ENCODE measurements at regions not wholly inside any gene's neighbourhood (a gene's known extent, or its start where the extent isn't known, plus 50 kb on each side); places are given as distances from the start of the nearest gene placed in this dataset.

GRCh38 chr4:111216791-111217190, 593.9 kb upstream of the PITX2 start:
- no peaks in the 10 kb centered on the region for H3K36me3 ChIP-seq (ENCODE audit: control insufficient read depth in 3 of 3, insufficient read depth in 3 of 3, low read length in 3 of 3)
- H3K4me3 ChIP-seq (ENCODE audit: low read length in 3 of 3), result no peak overlapping the region
- H3K9me3 ChIP-seq (ENCODE audit: control insufficient read depth in 3 of 3, low read length in 3 of 3), result no peaks in the 10 kb centered on the region
- peaks cover 0 to 4% (median 0%) of the 10 kb centered on the region in 3 donors for H3K4me1 ChIP-seq (ENCODE audit: control insufficient read depth in 3 of 3, insufficient read depth in 3 of 3, low read length in 3 of 3)
- H3K9ac ChIP-seq (ENCODE audit: low read depth in 1 of 3, low read length in 3 of 3), result no peak overlapping the region
- H3K27ac ChIP-seq (ENCODE audit: low read depth, low read length), result no peak overlapping the region
- H3K27me3 ChIP-seq (ENCODE audit: control insufficient read depth in 3 of 3, insufficient read depth in 3 of 3, low read length in 3 of 3), result no peaks in the 10 kb centered on the region

GRCh38 chr4:111221371-111221770, 598.5 kb upstream of the PITX2 start:
- Histone ChIP-seq H3K4me1 (ENCODE audit: control insufficient read depth in 3 of 3, insufficient read depth in 3 of 3, low read length in 3 of 3) (no peaks in the 10 kb centered on the region), H3K27me3 (ENCODE audit: control insufficient read depth in 3 of 3, insufficient read depth in 3 of 3, low read length in 3 of 3) (no peaks in the 10 kb centered on the region), H3K4me3 (ENCODE audit: low read length in 3 of 3) (no peak overlapping the region), H3K9me3 (ENCODE audit: control insufficient read depth in 3 of 3, low read length in 3 of 3) (no peaks in the 10 kb centered on the region), H3K9ac (ENCODE audit: low read depth in 1 of 3, low read length in 3 of 3) (no peak overlapping the region), H3K36me3 (ENCODE audit: control insufficient read depth in 3 of 3, insufficient read depth in 3 of 3, low read length in 3 of 3) (no peaks in the 10 kb centered on the region), H3K27ac (ENCODE audit: low read depth, low read length) (no peak overlapping the region)

- H3K27me3 ChIP-seq (ENCODE audit: control insufficient read depth in 3 of 3, insufficient read depth in 3 of 3, low read length in 3 of 3), result no peaks in the 10 kb centered on the region
- no peaks in the 10 kb centered on the region for H3K36me3 ChIP-seq (ENCODE audit: control insufficient read depth in 3 of 3, insufficient read depth in 3 of 3, low read length in 3 of 3)
Observed at GRCh38 chr4:111228396-111228795, 605.5 kb upstream of the PITX2 start.

GRCh38 chr4:111228874-111229273, 606.0 kb upstream of the PITX2 start:
- Histone ChIP-seq H3K27ac (ENCODE audit: low read depth, low read length) (no peak overlapping the region), H3K9ac (ENCODE audit: low read depth in 1 of 3, low read length in 3 of 3) (no peak overlapping the region), H3K9me3 (ENCODE audit: control insufficient read depth in 3 of 3, low read length in 3 of 3) (no peaks in the 10 kb centered on the region), H3K27me3 (ENCODE audit: control insufficient read depth in 3 of 3, insufficient read depth in 3 of 3, low read length in 3 of 3) (no peaks in the 10 kb centered on the region), H3K4me1 (ENCODE audit: control insufficient read depth in 3 of 3, insufficient read depth in 3 of 3, low read length in 3 of 3) (no peaks in the 10 kb centered on the region), H3K4me3 (ENCODE audit: low read length in 3 of 3) (no peak overlapping the region), H3K36me3 (ENCODE audit: control insufficient read depth in 3 of 3, insufficient read depth in 3 of 3, low read length in 3 of 3) (no peaks in the 10 kb centered on the region)

More at GRCh38 chr4:111228396-111228795, 605.5 kb upstream of the PITX2 start:
- no peaks in the 10 kb centered on the region for H3K4me1 ChIP-seq (ENCODE audit: control insufficient read depth in 3 of 3, insufficient read depth in 3 of 3, low read length in 3 of 3)
- no peak overlapping the region for H3K4me3 ChIP-seq (ENCODE audit: low read length in 3 of 3)
- no peak overlapping the region for H3K27ac ChIP-seq (ENCODE audit: low read depth, low read length)
- H3K9ac ChIP-seq (ENCODE audit: low read depth in 1 of 3, low read length in 3 of 3), result no peak overlapping the region
- no peaks in the 10 kb centered on the region for H3K9me3 ChIP-seq (ENCODE audit: control insufficient read depth in 3 of 3, low read length in 3 of 3)

- Histone ChIP-seq H3K4me1 (ENCODE audit: control insufficient read depth in 3 of 3, insufficient read depth in 3 of 3, low read length in 3 of 3) (no peaks in the 10 kb centered on the region), H3K36me3 (ENCODE audit: control insufficient read depth in 3 of 3, insufficient read depth in 3 of 3, low read length in 3 of 3) (no peaks in the 10 kb centered on the region), H3K9me3 (ENCODE audit: control insufficient read depth in 3 of 3, low read length in 3 of 3) (no peaks in the 10 kb centered on the region), H3K4me3 (ENCODE audit: low read length in 3 of 3) (no peak overlapping the region), H3K9ac (ENCODE audit: low read depth in 1 of 3, low read length in 3 of 3) (no peak overlapping the region), H3K27me3 (ENCODE audit: control insufficient read depth in 3 of 3, insufficient read depth in 3 of 3, low read length in 3 of 3) (no peaks in the 10 kb centered on the region), H3K27ac (ENCODE audit: low read depth, low read length) (no peak overlapping the region)
Observed at GRCh38 chr4:111230265-111230664, 607.4 kb upstream of the PITX2 start.

- H3K27ac ChIP-seq (ENCODE audit: low read depth, low read length), result no peak overlapping the region
- no peaks in the 10 kb centered on the region for H3K27me3 ChIP-seq (ENCODE audit: control insufficient read depth in 3 of 3, insufficient read depth in 3 of 3, low read length in 3 of 3)
- no peaks in the 10 kb centered on the region for H3K4me1 ChIP-seq (ENCODE audit: control insufficient read depth in 3 of 3, insufficient read depth in 3 of 3, low read length in 3 of 3)
- no peaks in the 10 kb centered on the region for H3K36me3 ChIP-seq (ENCODE audit: control insufficient read depth in 3 of 3, insufficient read depth in 3 of 3, low read length in 3 of 3)
- no peak overlapping the region for H3K9ac ChIP-seq (ENCODE audit: low read depth in 1 of 3, low read length in 3 of 3)
- H3K4me3 ChIP-seq (ENCODE audit: low read length in 3 of 3), result no peak overlapping the region
- H3K9me3 ChIP-seq (ENCODE audit: control insufficient read depth in 3 of 3, low read length in 3 of 3), result no peaks in the 10 kb centered on the region
Observed at GRCh38 chr4:111231281-111231680, 608.4 kb upstream of the PITX2 start.

- no peaks in the 10 kb centered on the region for H3K9me3 ChIP-seq (ENCODE audit: control insufficient read depth in 3 of 3, low read length in 3 of 3)
- H3K9ac ChIP-seq (ENCODE audit: low read depth in 1 of 3, low read length in 3 of 3), result no peak overlapping the region
- H3K4me3 ChIP-seq (ENCODE audit: low read length in 3 of 3), result no peak overlapping the region
- no peaks in the 10 kb centered on the region for H3K36me3 ChIP-seq (ENCODE audit: control insufficient read depth in 3 of 3, insufficient read depth in 3 of 3, low read length in 3 of 3)
- no peaks in the 10 kb centered on the region for H3K4me1 ChIP-seq (ENCODE audit: control insufficient read depth in 3 of 3, insufficient read depth in 3 of 3, low read length in 3 of 3)
- H3K27me3 ChIP-seq (ENCODE audit: control insufficient read depth in 3 of 3, insufficient read depth in 3 of 3, low read length in 3 of 3), result no peaks in the 10 kb centered on the region
- H3K27ac ChIP-seq (ENCODE audit: low read depth, low read length), result no peak overlapping the region
Observed at GRCh38 chr4:111234939-111235338, 612.1 kb upstream of the PITX2 start.

- H3K36me3 ChIP-seq (ENCODE audit: control insufficient read depth in 3 of 3, insufficient read depth in 3 of 3, low read length in 3 of 3), result no peaks in the 10 kb centered on the region
- no peak overlapping the region for H3K4me3 ChIP-seq (ENCODE audit: low read length in 3 of 3)
- H3K4me1 ChIP-seq (ENCODE audit: control insufficient read depth in 3 of 3, insufficient read depth in 3 of 3, low read length in 3 of 3), result peaks cover 0 to 7% (median 4%) of the 10 kb centered on the region in 3 donors
- no peak overlapping the region for H3K27ac ChIP-seq (ENCODE audit: low read depth, low read length)
- H3K9me3 ChIP-seq (ENCODE audit: control insufficient read depth in 3 of 3, low read length in 3 of 3), result no peaks in the 10 kb centered on the region
- no peaks in the 10 kb centered on the region for H3K27me3 ChIP-seq (ENCODE audit: control insufficient read depth in 3 of 3, insufficient read depth in 3 of 3, low read length in 3 of 3)
- no peak overlapping the region for H3K9ac ChIP-seq (ENCODE audit: low read depth in 1 of 3, low read length in 3 of 3)
Observed at GRCh38 chr4:111263836-111264235, 641.0 kb upstream of the PITX2 start.

GRCh38 chr4:111266937-111267336, 644.1 kb upstream of the PITX2 start:
- H3K36me3 ChIP-seq (ENCODE audit: control insufficient read depth in 3 of 3, insufficient read depth in 3 of 3, low read length in 3 of 3), result no peaks in the 10 kb centered on the region
- no peak overlapping the region for H3K27ac ChIP-seq (ENCODE audit: low read depth, low read length)
- H3K4me3 ChIP-seq (ENCODE audit: low read length in 3 of 3), result no peak overlapping the region
- H3K9me3 ChIP-seq (ENCODE audit: control insufficient read depth in 3 of 3, low read length in 3 of 3), result no peaks in the 10 kb centered on the region
- peaks cover 4 to 10% (median 5%) of the 10 kb centered on the region in 3 donors for H3K4me1 ChIP-seq (ENCODE audit: control insufficient read depth in 3 of 3, insufficient read depth in 3 of 3, low read length in 3 of 3)
- no peaks in the 10 kb centered on the region for H3K27me3 ChIP-seq (ENCODE audit: control insufficient read depth in 3 of 3, insufficient read depth in 3 of 3, low read length in 3 of 3)
- no peak overlapping the region for H3K9ac ChIP-seq (ENCODE audit: low read depth in 1 of 3, low read length in 3 of 3)

- Histone ChIP-seq H3K4me1 (ENCODE audit: control insufficient read depth in 3 of 3, insufficient read depth in 3 of 3, low read length in 3 of 3) (peaks cover 4 to 10% (median 5%) of the 10 kb centered on the region in 3 donors), H3K27ac (ENCODE audit: low read depth, low read length) (no peak overlapping the region), H3K4me3 (ENCODE audit: low read length in 3 of 3) (no peak overlapping the region), H3K9ac (ENCODE audit: low read depth in 1 of 3, low read length in 3 of 3) (no peak overlapping the region), H3K9me3 (ENCODE audit: control insufficient read depth in 3 of 3, low read length in 3 of 3) (no peaks in the 10 kb centered on the region), H3K27me3 (ENCODE audit: control insufficient read depth in 3 of 3, insufficient read depth in 3 of 3, low read length in 3 of 3) (no peaks in the 10 kb centered on the region), H3K36me3 (ENCODE audit: control insufficient read depth in 3 of 3, insufficient read depth in 3 of 3, low read length in 3 of 3) (no peaks in the 10 kb centered on the region)
Observed at GRCh38 chr4:111267786-111268185, 644.9 kb upstream of the PITX2 start.
